B cell (primary cell): ENCODE measurements at regions not wholly inside any gene's neighbourhood (a gene's known extent, or its start where the extent isn't known, plus 50 kb on each side); places are given as distances from the start of the nearest gene placed in this dataset.

Experiments
- ATAC-seq: fragments of 200-7000 bp; cut with Tn5 transposase; one replicate; pipeline ENCODE4 v1.10.0; 2021; ENCODE audit warnings: low read depth, mild to moderate bottlenecking, moderate number of reproducible peaks, moderate library complexity
- CTCF ChIA-PET: fragments of 350-600 bp; sonication (Branson Sonifier 250); formaldehyde crosslinking; loops from one replicate; lab custom pipeline; 2021; ENCODE audit warnings: antibody characterized with exemption, inconsistent platforms; lab: Charles Lee
- POLR2A ChIA-PET: fragments of 350-600 bp; sonication (Branson Sonifier 250); formaldehyde crosslinking; loops from one replicate; lab custom pipeline; 2021; ENCODE audit warnings: antibody characterized with exemption; lab: Charles Lee
- DNase-seq: peaks from one replicate; pipeline ENCODE4 v3.0.0; 2013
- H2AFZ ChIP-seq: 2 replicates; pipeline ENCODE4 v1.6.1; 2012; ENCODE audit warnings: mild to moderate bottlenecking, low read depth, low read length; ENCODE audit not compliant: insufficient read depth, poor library complexity, severe bottlenecking
- H3K27ac ChIP-seq, 2 donors: 1 replicate in 1 of 2; 2 replicates in 1 of 2; pipeline ENCODE4 v1.5.1; 2012 to 2013; ENCODE audit warnings: low read length in 2 of 2, mild to moderate bottlenecking in 2 of 2, moderate library complexity in 1 of 2
- H3K27me3 ChIP-seq, 4 experiments: fragments of 200-600 bp in 1 of 4; sonication (generic) in 1 of 4; replicated peaks in 1 of 4; 1 replicate in 2 of 4; 2 replicates in 2 of 4; pipeline versions ENCODE4 v1.6.1 to v1.7.0; 2013 to 2016; ENCODE audit warnings: low read length in 3 of 4, mild to moderate bottlenecking in 2 of 4, mixed read lengths in 1 of 4, moderate library complexity in 1 of 4; ENCODE audit not compliant: insufficient read depth in 4 of 4, control insufficient read depth in 3 of 4; ENCODE audit errors: control extremely low read depth in 1 of 4
- H3K36me3 ChIP-seq, 2 experiments: replicated peaks in 1 of 2; 1 replicate in 1 of 2; 2 replicates in 1 of 2; pipeline versions ENCODE4 v1.6.1 to v1.7.1; 2013; ENCODE audit warnings: low read length in 1 of 2; ENCODE audit not compliant: insufficient read depth in 2 of 2, control insufficient read depth in 1 of 2; ENCODE audit errors: control extremely low read depth in 1 of 2, extremely low read depth in 1 of 2
- H3K4me1 ChIP-seq, 2 donors: fragments of 200-600 bp in 1 of 2; sonication (generic) in 1 of 2; 1 replicate in 1 of 2; 2 replicates in 1 of 2; pipeline versions ENCODE4 v1.5.1 to v1.6.1; 2013 to 2017; ENCODE audit warnings: low read length in 2 of 2; ENCODE audit not compliant: control insufficient read depth in 2 of 2, insufficient read depth in 2 of 2
- H3K4me2 ChIP-seq: replicated peaks from 2 replicates; pipeline ENCODE3; 2012; ENCODE audit warnings: mild to moderate bottlenecking, low read depth, low read length; ENCODE audit not compliant: poor library complexity, severe bottlenecking
- H3K4me3 ChIP-seq, 5 experiments: fragments of 200-600 bp in 1 of 5; sonication (generic) in 1 of 5; 1 replicate in 3 of 5; 2 replicates in 2 of 5; pipeline versions ENCODE4 v1.5.1 to v1.7.0; 2011 to 2016; ENCODE audit warnings: low read length in 4 of 5, mild to moderate bottlenecking in 4 of 5, low read depth in 2 of 5, control low read depth in 1 of 5, moderate library complexity in 1 of 5; ENCODE audit not compliant: insufficient read depth in 1 of 5; ENCODE audit errors: control extremely low read depth in 1 of 5, extremely low read depth in 1 of 5
- H3K79me2 ChIP-seq: fragments of 200-600 bp; sonication (generic); one replicate; pipeline ENCODE4 v1.6.0; 2016; ENCODE audit warnings: low read length; ENCODE audit not compliant: control insufficient read depth, insufficient read depth
- H3K9ac ChIP-seq: fragments of 200-600 bp; sonication (generic); 2 replicates; pipeline ENCODE4 v1.6.1; 2017; ENCODE audit warnings: mild to moderate bottlenecking, low read length, moderate library complexity
- H3K9me3 ChIP-seq, 3 donors: one replicate each; pipeline versions ENCODE4 v1.6.1 to v1.7.1; 2013; ENCODE audit warnings: low read length in 2 of 3; ENCODE audit not compliant: control insufficient read depth in 2 of 3, insufficient read depth in 1 of 3; ENCODE audit errors: control extremely low read depth in 1 of 3
- H4K20me1 ChIP-seq: 2 replicates; pipeline ENCODE4 v1.6.0; 2012; ENCODE audit warnings: mild to moderate bottlenecking, low read length; ENCODE audit not compliant: insufficient read depth, control insufficient read depth, poor library complexity, severe bottlenecking
- H3K27ac Mint-ChIP-seq: one replicate; pipeline ENCODE4 v1.8.0; 2021; ENCODE audit warnings: mixed read lengths
- H3K27me3 Mint-ChIP-seq: one replicate; pipeline ENCODE4 v1.8.0; 2021; ENCODE audit warnings: mixed read lengths
- H3K4me1 Mint-ChIP-seq: one replicate; pipeline ENCODE4 v1.8.0; 2021; ENCODE audit warnings: mixed read lengths
- H3K4me3 Mint-ChIP-seq: one replicate; pipeline ENCODE4 v1.8.0; 2021; ENCODE audit warnings: mixed read lengths
- H3K9me3 Mint-ChIP-seq: one replicate; pipeline ENCODE4 v1.8.0; 2022; ENCODE audit warnings: mixed read lengths; ENCODE audit not compliant: insufficient read depth
- EZH2 ChIP-seq: IDR thresholded peaks from 2 replicates; pipeline ENCODE4 v1.6.1; 2012; ENCODE audit warnings: borderline replicate concordance, low read depth, mild to moderate bottlenecking, moderate library complexity, low read length; ENCODE audit not compliant: insufficient read depth, poor library complexity, severe bottlenecking
- WGBS: methylation state at CpG from one replicate; pipeline ENCODE4 v1.1.5; 2013; ENCODE audit warnings: missing lambda C conversion rate; ENCODE audit not compliant: insufficient coverage; 5-methylcytosine and 5-hydroxymethylcytosine counted together
- intact Hi-C: fragments of 100-400 bp; cut with micrococcal nuclease; formaldehyde crosslinking; loops from one replicate; pipeline ENCODE4 v1.10.0; 2022
- TF ChIP-seq, protein P1 (sequence below): fragments of 200-600 bp; IDR thresholded peaks from one replicate; pipeline ENCODE4 v1.8.0; 2022; ENCODE audit warnings: antibody characterized with exemption, mild to moderate bottlenecking

DNA sequence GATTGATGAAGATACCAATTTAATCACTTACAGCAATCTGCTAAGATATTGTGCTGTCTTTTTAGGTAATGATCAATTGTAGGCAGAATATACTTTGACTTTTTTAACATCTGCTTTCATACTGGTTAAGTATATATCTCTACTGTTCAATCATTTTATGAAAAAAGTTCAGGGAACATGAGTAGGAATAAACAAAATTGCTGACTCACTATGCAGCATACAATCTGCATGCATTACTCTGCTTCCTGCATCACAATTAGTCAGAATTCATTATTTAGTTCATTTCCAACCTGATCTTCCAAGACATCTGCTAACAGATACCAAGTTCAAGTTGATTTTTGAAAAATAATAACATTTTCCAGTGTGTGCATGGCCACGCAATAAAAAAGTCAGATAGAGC is 1430.4 kb upstream of the LRRTM1 start:
- WGBS, result 100% methylated on average over 1 of the region's 1 CpG
- no peak overlapping the region for H3K4me2 ChIP-seq
- CTCF ChIA-PET, result no interaction called here
- H3K4me1 ChIP-seq, result no peaks in the 10 kb centered on the region
- H3K9ac ChIP-seq, result no peak overlapping the region
- H3K4me3 ChIP-seq, result no peak overlapping the region
- no peaks in the 10 kb centered on the region for H3K36me3 ChIP-seq
- H3K9me3 ChIP-seq, result peaks cover 0 to 1% (median 0%) of the 10 kb centered on the region in 3 donors
- no peak for TF ChIP-seq EZH2
- TF ChIP-seq, protein P1, sequence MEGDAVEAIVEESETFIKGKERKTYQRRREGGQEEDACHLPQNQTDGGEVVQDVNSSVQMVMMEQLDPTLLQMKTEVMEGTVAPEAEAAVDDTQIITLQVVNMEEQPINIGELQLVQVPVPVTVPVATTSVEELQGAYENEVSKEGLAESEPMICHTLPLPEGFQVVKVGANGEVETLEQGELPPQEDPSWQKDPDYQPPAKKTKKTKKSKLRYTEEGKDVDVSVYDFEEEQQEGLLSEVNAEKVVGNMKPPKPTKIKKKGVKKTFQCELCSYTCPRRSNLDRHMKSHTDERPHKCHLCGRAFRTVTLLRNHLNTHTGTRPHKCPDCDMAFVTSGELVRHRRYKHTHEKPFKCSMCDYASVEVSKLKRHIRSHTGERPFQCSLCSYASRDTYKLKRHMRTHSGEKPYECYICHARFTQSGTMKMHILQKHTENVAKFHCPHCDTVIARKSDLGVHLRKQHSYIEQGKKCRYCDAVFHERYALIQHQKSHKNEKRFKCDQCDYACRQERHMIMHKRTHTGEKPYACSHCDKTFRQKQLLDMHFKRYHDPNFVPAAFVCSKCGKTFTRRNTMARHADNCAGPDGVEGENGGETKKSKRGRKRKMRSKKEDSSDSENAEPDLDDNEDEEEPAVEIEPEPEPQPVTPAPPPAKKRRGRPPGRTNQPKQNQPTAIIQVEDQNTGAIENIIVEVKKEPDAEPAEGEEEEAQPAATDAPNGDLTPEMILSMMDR, result no peak
- H4K20me1 ChIP-seq, result no peaks in the 10 kb centered on the region
- H3K27me3 Mint-ChIP-seq, result no peaks in the 10 kb centered on the region
- intact Hi-C loops, result no loop called here
- no peaks in the 10 kb centered on the region for H3K27me3 ChIP-seq
- no peak overlapping the region for H2AFZ ChIP-seq
- ATAC-seq (no peak), DNase-seq (no peak)
- peaks cover 4% of the 10 kb centered on the region for H3K9me3 Mint-ChIP-seq
- no peaks in the 10 kb centered on the region for H3K79me2 ChIP-seq
- no peak overlapping the region for H3K27ac ChIP-seq
- POLR2A ChIA-PET, result no interaction called here
- H3K4me1 Mint-ChIP-seq, result no peaks in the 10 kb centered on the region
- no peak overlapping the region for H3K4me3 Mint-ChIP-seq
- H3K27ac Mint-ChIP-seq, result no peak overlapping the region

DNA sequence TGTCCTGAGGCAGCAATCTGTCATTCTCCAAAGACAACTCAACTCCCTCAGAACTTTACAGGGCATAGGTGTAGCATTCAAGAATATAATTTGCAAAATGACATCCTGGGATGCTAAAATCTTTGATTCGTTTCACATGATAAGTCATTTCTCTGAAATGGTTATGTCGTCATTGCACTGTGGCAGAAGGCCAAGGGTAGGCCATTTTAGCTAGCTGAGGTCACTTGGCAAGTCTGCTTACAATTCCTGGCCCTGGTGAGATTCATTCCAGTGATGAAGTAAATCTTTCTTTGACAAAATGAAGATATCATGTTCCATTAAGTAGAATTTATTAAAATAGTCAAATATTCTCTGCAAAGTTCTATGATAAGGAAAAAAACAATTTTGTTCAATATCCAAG is 1410.3 kb upstream of the LRRTM1 start:
- ChIA-PET POLR2A (no interaction called here), CTCF (no interaction called here)
- H4K20me1 ChIP-seq, result no peaks in the 10 kb centered on the region
- no peaks in the 10 kb centered on the region for H3K36me3 ChIP-seq
- no peaks in the 10 kb centered on the region for H3K4me1 ChIP-seq
- no peak overlapping the region for H3K27ac Mint-ChIP-seq
- peaks cover 0 to 3% (median 0%) of the 10 kb centered on the region in 3 donors for H3K9me3 ChIP-seq
- H3K27me3 Mint-ChIP-seq, result no peaks in the 10 kb centered on the region
- TF ChIP-seq, protein P1, result no peak
- TF ChIP-seq EZH2, result no peak
- no peaks in the 10 kb centered on the region for H3K4me1 Mint-ChIP-seq
- intact Hi-C loops, result no loop called here
- no peak overlapping the region for H3K4me3 ChIP-seq
- WGBS, result 80% methylated on average over 2 of the region's 2 CpGs
- H3K4me3 Mint-ChIP-seq, result no peak overlapping the region
- H2AFZ ChIP-seq, result no peak overlapping the region
- H3K9me3 Mint-ChIP-seq, result peaks cover 12% of the 10 kb centered on the region
- H3K9ac ChIP-seq, result no peak overlapping the region
- no peak for DNase-seq
- H3K79me2 ChIP-seq, result no peaks in the 10 kb centered on the region
- no peak overlapping the region for H3K4me2 ChIP-seq
- H3K27me3 ChIP-seq, result no peaks in the 10 kb centered on the region
- H3K27ac ChIP-seq, result no peak overlapping the region
- no peak for ATAC-seq
